ENCODE measurements at regions not wholly inside any gene's neighbourhood (a gene's known extent, or its start where the extent isn't known, plus 50 kb on each side); places are given as distances from the start of the nearest gene placed in this dataset.
"Not testable (repeated sequence)": the region's sequence is repeated elsewhere in the genome, so short reads cannot be mapped to it uniquely, and the experiment has no call there.

- no peak for DNase-seq
Observed at GRCh38 chrX:40893251-40893910, 158.0 kb upstream of the MED14 start.

GRCh38 chrX:40895246-40895645 is 159.9 kb upstream of the MED14 start:
- DNase-seq, result no peak

GRCh38 chrX:40897718-40898270 is 162.5 kb upstream of the MED14 start:
- DNase-seq, result no peak

- not testable (repeated sequence) for DNase-seq
Observed at GRCh38 chrX:40904739-40905138, 169.4 kb upstream of the MED14 start.

- DNase-seq, result no peak
Observed at GRCh38 chrX:40908026-40908425, 172.7 kb upstream of the MED14 start.

GRCh38 chrX:40908857-40909475 is 173.6 kb upstream of the MED14 start:
- no peak for DNase-seq

- DNase-seq, result no peak
Observed at GRCh38 chrX:40912166-40912565, 173.1 kb upstream of the USP9X start.

GRCh38 chrX:40912576-40912975 is 172.7 kb upstream of the USP9X start:
- DNase-seq, result no peak

GRCh38 chrX:40920351-40920750 is 164.9 kb upstream of the USP9X start:
- no peak for DNase-seq

- DNase-seq, result no peak
Observed at GRCh38 chrX:40922307-40922706, 162.9 kb upstream of the USP9X start.

- DNase-seq, result not testable (repeated sequence)
Observed at GRCh38 chrX:40926739-40927427, 158.4 kb upstream of the USP9X start.

GRCh38 chrX:40928076-40928475 is 157.2 kb upstream of the USP9X start:
- DNase-seq, result no peak

GRCh38 chrX:40931921-40932320 is 153.3 kb upstream of the USP9X start:
- DNase-seq, result no peak

- no peak for DNase-seq
Observed at GRCh38 chrX:40933132-40933705, 152.0 kb upstream of the USP9X start.

- DNase-seq, result no peak
Observed at GRCh38 chrX:40933706-40934425, 151.4 kb upstream of the USP9X start.

GRCh38 chrX:40936827-40937226 is 148.4 kb upstream of the USP9X start:
- DNase-seq, result no peak

GRCh38 chrX:40938423-40938822 is 146.8 kb upstream of the USP9X start:
- no peak for DNase-seq

- DNase-seq, result no peak
Observed at GRCh38 chrX:40943093-40943641, 142.1 kb upstream of the USP9X start.

- DNase-seq, result no peak
Observed at GRCh38 chrX:40945361-40945713, 139.9 kb upstream of the USP9X start.

GRCh38 chrX:40947276-40947675 is 138.0 kb upstream of the USP9X start:
- DNase-seq, result no peak

GRCh38 chrX:40949071-40949470 is 136.2 kb upstream of the USP9X start:
- DNase-seq, result no peak

GRCh38 chrX:40950546-40950945 is 134.7 kb upstream of the USP9X start:
- DNase-seq, result no peak

- DNase-seq, result not testable (repeated sequence)
Observed at GRCh38 chrX:40951407-40951806, 133.8 kb upstream of the USP9X start.

All from CD4-positive, alpha-beta T cell treated with Interleukin-15 for 1 hour (primary cell).